Thoracic aorta (tissue), 2 donors: ENCODE measurements at regions not wholly inside any gene's neighbourhood (a gene's known extent, or its start where the extent isn't known, plus 50 kb on each side); places are given as distances from the start of the nearest gene placed in this dataset.

Experiments
- ATAC-seq: fragments of 150-250 bp; one replicate; pipeline ENCODE4 v1.8.0; 2017; ENCODE audit warnings: low read depth; ENCODE audit not compliant: insufficient number of reproducible peaks, low FRiP score
- DNase-seq: peaks from one replicate; pipeline ENCODE4 v3.0.0-alpha.2; 2020; ENCODE audit warnings: low spot score
- H3K27ac ChIP-seq, 2 donors: fragments of 200-600 bp; sonication (generic); 1 replicate in 1 of 2; 2 replicates in 1 of 2; pipeline ENCODE4 v1.5.1; 2016; ENCODE audit warnings: mild to moderate bottlenecking in 2 of 2, moderate library complexity in 2 of 2
- H3K27me3 ChIP-seq: fragments of 200-600 bp; sonication (generic); replicated peaks from 2 replicates; pipeline ENCODE4 v1.6.0; 2016; ENCODE audit warnings: mild to moderate bottlenecking; ENCODE audit not compliant: insufficient read depth
- H3K36me3 ChIP-seq: fragments of 200-600 bp; sonication (generic); one replicate; pipeline ENCODE4 v1.5.1; 2016
- H3K4me1 ChIP-seq, 2 donors: fragments of 200-600 bp; sonication (generic); 1 replicate in 1 of 2; 2 replicates in 1 of 2; pipeline versions ENCODE4 v1.5.1 to v1.6.0; 2016; ENCODE audit warnings: low read depth in 2 of 2, mild to moderate bottlenecking in 1 of 2; ENCODE audit not compliant: control insufficient read depth in 1 of 2
- H3K4me3 ChIP-seq: fragments of 200-600 bp; sonication (generic); 2 replicates; pipeline ENCODE4 v1.5.1; 2016; ENCODE audit warnings: mild to moderate bottlenecking
- H3K9me3 ChIP-seq: fragments of 200-600 bp; sonication (generic); 2 replicates; pipeline ENCODE4 v1.5.1; 2016
- TF ChIP-seq, protein P1 (sequence below): fragments of 200-600 bp; sonication (generic); IDR thresholded peaks from one replicate; pipeline ENCODE4 v1.5.1; 2019; ENCODE audit warnings: antibody characterized with exemption

DNA sequence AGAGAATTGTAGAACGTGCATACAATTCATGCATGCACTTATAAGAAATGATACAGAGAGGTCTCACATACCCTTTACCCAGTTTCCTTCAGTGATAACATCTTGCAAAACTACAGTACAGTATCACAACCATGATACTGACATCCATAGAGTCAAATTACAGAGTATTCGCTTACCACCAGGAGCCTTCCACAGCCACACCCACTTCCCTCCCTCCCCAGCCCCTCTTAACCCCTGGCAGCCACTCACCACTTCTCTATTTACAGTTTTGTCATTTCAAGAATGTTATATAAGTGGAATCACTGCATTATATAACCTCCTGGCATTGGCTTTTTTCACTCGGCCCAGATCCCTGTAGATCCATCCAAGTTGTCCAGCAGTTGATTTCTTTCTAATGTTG is 143.8 kb downstream of the ZNF248 start:
- TF ChIP-seq, protein P1, sequence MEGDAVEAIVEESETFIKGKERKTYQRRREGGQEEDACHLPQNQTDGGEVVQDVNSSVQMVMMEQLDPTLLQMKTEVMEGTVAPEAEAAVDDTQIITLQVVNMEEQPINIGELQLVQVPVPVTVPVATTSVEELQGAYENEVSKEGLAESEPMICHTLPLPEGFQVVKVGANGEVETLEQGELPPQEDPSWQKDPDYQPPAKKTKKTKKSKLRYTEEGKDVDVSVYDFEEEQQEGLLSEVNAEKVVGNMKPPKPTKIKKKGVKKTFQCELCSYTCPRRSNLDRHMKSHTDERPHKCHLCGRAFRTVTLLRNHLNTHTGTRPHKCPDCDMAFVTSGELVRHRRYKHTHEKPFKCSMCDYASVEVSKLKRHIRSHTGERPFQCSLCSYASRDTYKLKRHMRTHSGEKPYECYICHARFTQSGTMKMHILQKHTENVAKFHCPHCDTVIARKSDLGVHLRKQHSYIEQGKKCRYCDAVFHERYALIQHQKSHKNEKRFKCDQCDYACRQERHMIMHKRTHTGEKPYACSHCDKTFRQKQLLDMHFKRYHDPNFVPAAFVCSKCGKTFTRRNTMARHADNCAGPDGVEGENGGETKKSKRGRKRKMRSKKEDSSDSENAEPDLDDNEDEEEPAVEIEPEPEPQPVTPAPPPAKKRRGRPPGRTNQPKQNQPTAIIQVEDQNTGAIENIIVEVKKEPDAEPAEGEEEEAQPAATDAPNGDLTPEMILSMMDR = no peak
- DNase-seq (no peak), ATAC-seq (no peak)
- no peak overlapping the region for H3K4me3 ChIP-seq
- H3K4me1 ChIP-seq = no peaks in the 10 kb centered on the region
- no peaks in the 10 kb centered on the region for H3K36me3 ChIP-seq
- H3K27ac ChIP-seq = no peak overlapping the region
- H3K27me3 ChIP-seq = no peaks in the 10 kb centered on the region
- H3K9me3 ChIP-seq = no peaks in the 10 kb centered on the region

DNA sequence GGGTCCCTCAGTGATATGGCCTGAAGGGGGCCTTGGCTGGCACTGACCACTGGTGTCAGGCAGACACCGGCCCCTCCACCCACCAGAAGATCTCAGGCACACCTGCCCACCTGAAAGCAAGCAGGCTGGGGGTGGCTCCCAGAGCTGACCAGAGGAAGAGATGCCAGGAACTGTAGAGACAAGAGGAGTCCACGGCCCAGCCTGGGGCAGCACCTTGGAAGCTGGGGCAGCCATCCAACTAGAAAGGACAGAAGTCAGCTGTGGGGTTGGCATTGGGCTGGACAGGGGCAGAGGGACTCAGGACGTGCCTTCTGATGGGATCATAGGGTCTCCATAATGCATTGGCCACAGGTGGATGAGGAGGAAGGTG is 144.3 kb downstream of the ZNF248 start:
- no peak overlapping the region for H3K27ac ChIP-seq
- H3K4me3 ChIP-seq = no peak overlapping the region
- no peaks in the 10 kb centered on the region for H3K9me3 ChIP-seq
- no peak for DNase-seq
- H3K4me1 ChIP-seq = no peaks in the 10 kb centered on the region
- no peaks in the 10 kb centered on the region for H3K36me3 ChIP-seq
- no peak for ATAC-seq
- TF ChIP-seq, protein P1 = no peak
- H3K27me3 ChIP-seq = no peaks in the 10 kb centered on the region

DNA sequence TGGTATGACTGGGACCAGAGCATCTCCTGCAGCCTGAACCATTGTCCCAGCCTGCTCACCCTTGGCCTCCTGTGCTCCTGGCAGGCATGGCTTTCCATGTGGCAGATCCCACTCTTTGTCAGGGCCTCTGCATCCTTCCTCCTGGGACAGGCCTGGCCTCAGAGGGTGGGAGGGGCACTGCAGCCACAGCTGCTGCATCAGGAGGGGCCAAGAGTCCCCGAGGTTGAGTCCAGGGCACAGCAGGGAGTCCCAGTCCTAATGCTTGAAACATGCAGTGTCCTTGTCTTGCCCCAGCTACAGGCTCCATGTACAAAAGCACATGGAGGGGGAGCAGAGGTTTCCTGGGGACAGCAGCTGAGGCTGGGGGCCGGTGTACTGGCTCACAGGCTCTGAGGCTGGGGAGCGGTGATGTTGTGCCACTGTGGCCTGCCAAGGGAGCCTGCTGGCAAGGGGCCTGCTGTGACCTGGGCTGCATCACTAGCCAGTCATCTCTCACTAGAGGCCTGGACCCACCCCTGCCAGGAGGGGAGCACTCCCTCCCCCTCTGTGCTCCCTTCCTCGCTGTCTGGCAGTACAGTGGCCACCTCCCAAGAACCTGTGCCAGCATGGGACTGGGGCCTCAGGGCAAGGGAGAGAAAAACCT is 144.8 kb downstream of the ZNF248 start:
- no peaks in the 10 kb centered on the region for H3K4me1 ChIP-seq
- H3K36me3 ChIP-seq = no peaks in the 10 kb centered on the region
- no peaks in the 10 kb centered on the region for H3K27me3 ChIP-seq
- TF ChIP-seq, protein P1 = no peak
- H3K27ac ChIP-seq = no peak overlapping the region
- H3K4me3 ChIP-seq = no peak overlapping the region
- DNase-seq (no peak), ATAC-seq (no peak)
- H3K9me3 ChIP-seq = no peaks in the 10 kb centered on the region

GRCh38 chr10:37711617-37712488 is 145.6 kb downstream of the ZNF248 start:
- Histone ChIP-seq H3K27me3 (no peaks in the 10 kb centered on the region), H3K27ac (no peak overlapping the region), H3K4me3 (no peak overlapping the region), H3K36me3 (no peaks in the 10 kb centered on the region), H3K9me3 (no peaks in the 10 kb centered on the region), H3K4me1 (no peaks in the 10 kb centered on the region)
- TF ChIP-seq, protein P1 = no peak
- ATAC-seq (no peak), DNase-seq (no peak)

- Histone ChIP-seq H3K4me1 (no peaks in the 10 kb centered on the region), H3K36me3 (no peaks in the 10 kb centered on the region), H3K4me3 (no peak overlapping the region), H3K27me3 (no peaks in the 10 kb centered on the region), H3K9me3 (no peaks in the 10 kb centered on the region), H3K27ac (no peak overlapping the region)
- ATAC-seq (no peak), DNase-seq (no peak)
- TF ChIP-seq, protein P1 = no peak
Observed at GRCh38 chr10:37710831-37711616, 146.4 kb downstream of the ZNF248 start.
